Epithelial cell of esophagus (primary cell): ENCODE measurements at regions not wholly inside any gene's neighbourhood (a gene's known extent, or its start where the extent isn't known, plus 50 kb on each side); places are given as distances from the start of the nearest gene placed in this dataset.
A peak's percentile ranks its signal among the peaks of the same experiment; 100 is the strongest.

Experiments used
- DNase-seq: peaks from one replicate; pipeline ENCODE4 v3.0.0; 2010; ENCODE audit warnings: low read depth
- H3K4me3 ChIP-seq: 2 replicates; pipeline ENCODE4 v1.5.1; 2011; ENCODE audit warnings: mild to moderate bottlenecking, low read length, control low read depth
- TF ChIP-seq, protein P1 (sequence below): IDR thresholded peaks from 2 replicates; pipeline ENCODE4 v1.5.1; 2011; ENCODE audit warnings: low read depth, mild to moderate bottlenecking, low read length, control low read depth, inconsistent platforms; ENCODE audit not compliant: insufficient read depth; ENCODE audit errors: missing control alignments

DNA sequence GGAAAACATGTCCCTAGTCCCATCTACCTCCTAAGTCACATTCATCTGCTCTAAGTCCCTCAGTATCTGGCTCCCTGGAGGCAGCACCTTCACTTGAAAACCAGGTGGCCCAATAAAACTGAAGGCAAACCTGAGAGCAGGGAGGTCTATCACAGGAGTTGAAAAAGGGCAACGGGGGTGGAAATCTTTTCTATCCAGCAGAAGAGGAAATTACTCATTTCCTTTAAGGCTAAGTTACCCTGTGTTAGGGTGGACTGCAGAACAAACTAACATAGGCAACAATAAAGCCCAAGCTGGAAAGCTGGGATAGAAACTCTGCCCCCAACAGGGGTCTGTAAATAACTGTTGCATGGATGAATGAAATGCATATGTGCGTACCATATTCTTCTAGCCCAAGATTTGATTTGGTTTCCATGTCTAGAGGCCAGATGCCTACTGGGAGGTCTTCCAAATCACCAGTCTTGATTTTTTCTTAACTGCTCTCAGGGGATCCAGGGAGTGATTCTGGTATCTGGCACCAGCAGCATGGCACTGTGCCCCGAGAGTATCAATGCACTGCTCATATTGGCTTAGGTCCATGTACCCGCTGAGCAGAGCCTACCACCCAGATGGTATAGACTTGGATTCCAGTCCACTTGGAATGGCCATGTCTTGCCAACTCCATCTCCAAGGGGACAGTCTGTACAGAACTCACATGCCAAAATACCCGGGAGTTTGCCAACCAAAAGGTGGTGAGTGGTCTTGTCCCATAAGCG is 350.0 kb upstream of the NCAM1 start:
- H3K4me3 ChIP-seq, result no peak overlapping the region
- DNase-seq, result no peak

DNA sequence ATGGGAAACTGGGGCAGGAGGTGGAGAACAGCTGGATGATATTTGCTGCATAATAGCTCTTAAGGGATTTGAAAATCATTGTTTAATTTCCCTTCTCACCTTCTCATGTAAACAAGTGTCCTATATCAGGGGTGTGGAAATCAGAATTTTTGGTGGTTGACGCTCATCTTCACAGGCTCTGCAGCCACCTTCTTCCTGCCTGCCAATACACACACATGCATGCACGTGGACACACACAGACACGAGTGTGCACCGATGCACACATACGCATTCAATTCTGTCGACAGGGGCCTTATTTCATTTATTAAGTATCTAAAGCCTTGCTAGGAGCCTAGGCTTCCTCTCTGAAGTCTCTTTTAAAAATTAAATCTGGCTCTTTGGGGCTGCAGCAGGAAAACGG is 349.4 kb upstream of the NCAM1 start:
- no peak overlapping the region for H3K4me3 ChIP-seq
- DNase-seq, result no peak
- TF ChIP-seq, protein P1, sequence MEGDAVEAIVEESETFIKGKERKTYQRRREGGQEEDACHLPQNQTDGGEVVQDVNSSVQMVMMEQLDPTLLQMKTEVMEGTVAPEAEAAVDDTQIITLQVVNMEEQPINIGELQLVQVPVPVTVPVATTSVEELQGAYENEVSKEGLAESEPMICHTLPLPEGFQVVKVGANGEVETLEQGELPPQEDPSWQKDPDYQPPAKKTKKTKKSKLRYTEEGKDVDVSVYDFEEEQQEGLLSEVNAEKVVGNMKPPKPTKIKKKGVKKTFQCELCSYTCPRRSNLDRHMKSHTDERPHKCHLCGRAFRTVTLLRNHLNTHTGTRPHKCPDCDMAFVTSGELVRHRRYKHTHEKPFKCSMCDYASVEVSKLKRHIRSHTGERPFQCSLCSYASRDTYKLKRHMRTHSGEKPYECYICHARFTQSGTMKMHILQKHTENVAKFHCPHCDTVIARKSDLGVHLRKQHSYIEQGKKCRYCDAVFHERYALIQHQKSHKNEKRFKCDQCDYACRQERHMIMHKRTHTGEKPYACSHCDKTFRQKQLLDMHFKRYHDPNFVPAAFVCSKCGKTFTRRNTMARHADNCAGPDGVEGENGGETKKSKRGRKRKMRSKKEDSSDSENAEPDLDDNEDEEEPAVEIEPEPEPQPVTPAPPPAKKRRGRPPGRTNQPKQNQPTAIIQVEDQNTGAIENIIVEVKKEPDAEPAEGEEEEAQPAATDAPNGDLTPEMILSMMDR, result no peak

More for the DNA sequence above, 350.0 kb upstream of the NCAM1 start:
- TF ChIP-seq, protein P1, result no peak

DNA sequence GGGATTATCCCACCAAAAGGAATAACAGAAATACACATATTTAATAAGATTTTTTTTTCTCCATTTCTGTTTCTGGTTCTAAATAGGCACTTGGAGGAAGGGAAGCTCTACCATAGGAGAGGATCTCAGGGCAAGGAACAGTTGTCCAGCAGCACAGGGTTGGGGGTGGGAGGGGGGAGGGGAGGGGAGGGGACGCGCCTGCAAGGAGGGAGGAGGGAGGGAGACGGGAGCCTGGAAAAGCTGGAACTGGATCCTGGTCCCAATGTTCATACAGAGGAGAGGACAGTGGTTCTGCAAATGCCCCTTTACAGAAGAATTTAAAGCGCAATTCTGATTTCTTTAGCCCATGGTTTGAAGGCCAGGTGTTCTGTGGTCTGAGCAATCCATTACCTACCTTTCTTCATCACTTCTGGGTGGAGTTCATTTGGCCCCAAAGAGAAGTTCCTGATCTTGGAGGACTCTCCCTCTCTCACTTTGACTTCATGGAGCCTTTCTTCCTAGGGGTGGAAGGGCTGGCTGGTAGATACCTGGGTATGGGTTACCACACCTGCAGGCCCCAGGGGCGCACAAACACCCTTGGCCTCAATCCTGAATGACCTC is 348.9 kb upstream of the NCAM1 start:
- no peak for DNase-seq
- TF ChIP-seq, protein P1, result no peak
- H3K4me3 ChIP-seq, result no peak overlapping the region

DNA sequence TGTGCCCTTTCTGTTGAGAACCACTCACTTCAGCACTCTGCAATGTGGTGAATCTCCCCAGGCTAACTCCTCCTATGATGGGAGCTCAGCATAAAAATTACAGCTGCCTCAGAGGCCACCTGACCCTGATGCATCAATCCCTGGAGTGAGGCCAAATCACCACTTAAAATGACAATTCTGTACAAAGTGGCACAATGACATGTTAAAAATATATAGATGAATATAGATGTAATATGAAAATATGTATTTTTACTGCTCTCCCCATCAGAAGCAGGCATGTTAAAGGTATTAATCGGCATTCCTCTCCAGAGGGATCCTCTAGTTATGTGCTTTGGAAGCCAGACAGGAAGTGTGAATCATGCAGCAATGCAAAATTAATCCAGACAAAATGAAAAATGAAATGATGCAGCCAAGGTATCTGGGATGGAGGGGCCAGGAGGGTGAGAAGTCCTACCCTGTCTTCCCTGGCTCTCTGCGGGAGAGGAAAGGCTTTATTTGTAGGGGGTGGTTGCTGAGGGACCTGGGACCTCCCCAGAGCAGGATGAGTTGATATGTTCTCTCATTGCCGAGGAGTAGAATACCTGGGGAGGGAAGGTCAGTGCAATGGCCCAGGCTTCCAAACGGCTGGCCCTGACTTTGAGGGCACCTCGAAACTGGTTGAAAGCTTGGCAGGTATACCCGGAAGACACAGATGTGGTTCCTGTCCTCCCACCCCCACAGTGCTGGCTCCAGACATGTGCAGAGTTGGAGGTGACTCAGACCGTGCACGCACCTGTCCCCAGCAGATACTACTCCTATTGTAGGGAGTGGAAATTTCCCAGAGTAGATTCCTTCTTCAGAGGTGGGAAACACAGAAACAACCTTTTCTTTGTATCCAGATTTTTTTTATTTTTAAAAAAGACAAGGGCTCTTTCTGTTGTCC is 347.9 kb upstream of the NCAM1 start:
- no peak overlapping the region for H3K4me3 ChIP-seq
- DNase-seq, result peak; percentile 79

DNA sequence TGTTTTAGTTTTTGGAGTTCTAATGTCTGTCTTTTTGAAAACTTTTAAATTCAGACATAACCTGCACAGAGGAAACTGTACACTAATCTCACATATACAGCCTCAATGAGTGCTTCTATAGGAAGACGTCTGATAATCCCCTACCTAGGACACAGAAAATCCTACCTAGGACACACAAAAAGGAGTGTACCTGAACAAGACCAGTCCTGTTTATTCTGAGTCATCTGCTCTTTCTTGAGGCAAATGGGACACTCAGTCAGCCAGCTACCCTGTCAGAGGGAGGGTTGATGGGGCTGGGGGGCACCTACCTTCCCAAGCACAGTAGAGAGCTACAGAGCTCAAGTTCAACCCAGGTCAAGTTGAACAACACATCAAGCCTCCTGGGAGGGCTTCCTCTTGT is 346.6 kb upstream of the NCAM1 start:
- peak; percentile 78 for DNase-seq
- H3K4me3 ChIP-seq, result no peak overlapping the region
- TF ChIP-seq, protein P1, result no peak

More for the DNA sequence above, 347.9 kb upstream of the NCAM1 start:
- TF ChIP-seq, protein P1, result no peak

DNA sequence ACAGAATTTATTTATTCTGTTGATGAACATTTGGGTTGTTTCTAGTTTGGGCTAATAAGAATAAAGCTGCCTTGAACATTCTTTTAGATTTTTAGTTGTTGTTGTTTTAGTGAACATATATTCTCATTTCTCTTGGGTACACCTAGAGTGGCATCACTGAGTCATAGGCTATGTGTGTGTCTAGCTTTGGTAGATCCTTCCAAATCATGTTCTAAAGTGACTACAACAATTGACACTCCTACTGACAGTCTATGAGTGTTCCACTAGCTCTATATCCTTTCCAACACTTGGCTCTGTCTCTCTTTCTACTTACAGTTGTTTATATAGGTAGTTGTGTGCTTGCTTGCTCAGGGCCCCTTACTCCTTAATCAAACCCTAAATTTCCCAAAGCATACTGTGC is 346.0 kb upstream of the NCAM1 start:
- TF ChIP-seq, protein P1, result no peak
- DNase-seq, result peak; percentile 39

More for the DNA sequence above, 346.0 kb upstream of the NCAM1 start:
- no peak overlapping the region for H3K4me3 ChIP-seq
